Stimulated activated effector memory CD8-positive, alpha-beta T cell treated with anti-CD3 and anti-CD28 coated beads, Interleukin-12 subunit alpha, Interleukin-12 subunit beta, amount 100 ng/mL, for 72 hours (primary cell): ENCODE measurements at regions not wholly inside any gene's neighbourhood (a gene's known extent, or its start where the extent isn't known, plus 50 kb on each side); places are given as distances from the start of the nearest gene placed in this dataset.
"Not testable (repeated sequence)": the region's sequence is repeated elsewhere in the genome, so short reads cannot be mapped to it uniquely, and the experiment has no call there.

ENCODE experiments used
- ATAC-seq: fragments of 150-1000 bp; cut with Tn5 transposase; 2 replicates; pipeline ENCODE4 v1.10.0; 2021
- DNase-seq, 2 donors: peaks; one replicate each; pipeline ENCODE4 v3.0.0; 2021 to 2022; ENCODE audit warnings: low spot score in 2 of 2
- H3K27ac Mint-ChIP-seq: one replicate; pipeline ENCODE4 v1.8.0; 2022; ENCODE audit warnings: mild to moderate bottlenecking, mixed read lengths
- H3K36me3 Mint-ChIP-seq: one replicate; pipeline ENCODE4 v1.8.0; 2022; ENCODE audit warnings: mild to moderate bottlenecking, mixed read lengths
- H3K4me1 Mint-ChIP-seq: one replicate; pipeline ENCODE4 v1.8.0; 2022; ENCODE audit warnings: mixed read lengths
- H3K4me3 Mint-ChIP-seq: one replicate; pipeline ENCODE4 v1.8.0; 2022; ENCODE audit warnings: mild to moderate bottlenecking, mixed read lengths
- H3K9me3 Mint-ChIP-seq: one replicate; pipeline ENCODE4 v1.8.0; 2022; ENCODE audit warnings: mixed read lengths

- not testable (repeated sequence) for ATAC-seq, H3K36me3 Mint-ChIP-seq, H3K4me3 Mint-ChIP-seq, H3K27ac Mint-ChIP-seq, H3K4me1 Mint-ChIP-seq, DNase-seq
- peaks cover 17% of the 10 kb centered on the region for H3K9me3 Mint-ChIP-seq
Measured at GRCh38 chr18:72958195-72958594, 90.4 kb upstream of the NETO1 start.

- ATAC-seq, result no peak
- H3K4me1 Mint-ChIP-seq, result no peaks in the 10 kb centered on the region
- H3K27ac Mint-ChIP-seq, result no peak overlapping the region
- no peak overlapping the region for H3K4me3 Mint-ChIP-seq
- no peaks in the 10 kb centered on the region for H3K36me3 Mint-ChIP-seq
- no peak for DNase-seq
- peaks cover 9% of the 10 kb centered on the region for H3K9me3 Mint-ChIP-seq
Measured at GRCh38 chr18:72948439-72948838, 80.7 kb upstream of the NETO1 start.

GRCh38 chr18:72942766-72943165 is 75.0 kb upstream of the NETO1 start:
- Mint-ChIP-seq H3K9me3 (peaks cover 11% of the 10 kb centered on the region), H3K36me3 (no peaks in the 10 kb centered on the region), H3K4me3 (no peak overlapping the region), H3K27ac (no peak overlapping the region), H3K4me1 (no peaks in the 10 kb centered on the region)
- ATAC-seq (no peak), DNase-seq (no peak)

- no peak overlapping the region for H3K27ac Mint-ChIP-seq
- no peak overlapping the region for H3K4me3 Mint-ChIP-seq
- DNase-seq (no peak), ATAC-seq (no peak)
- H3K9me3 Mint-ChIP-seq, result peaks cover 11% of the 10 kb centered on the region
- no peaks in the 10 kb centered on the region for H3K4me1 Mint-ChIP-seq
- H3K36me3 Mint-ChIP-seq, result no peaks in the 10 kb centered on the region
Measured at GRCh38 chr18:72940986-72941385, 73.2 kb upstream of the NETO1 start.

GRCh38 chr18:72940509-72940908 is 72.7 kb upstream of the NETO1 start:
- no peak for DNase-seq
- Mint-ChIP-seq H3K4me1 (no peaks in the 10 kb centered on the region), H3K27ac (no peak overlapping the region), H3K36me3 (no peaks in the 10 kb centered on the region), H3K9me3 (peaks cover 11% of the 10 kb centered on the region), H3K4me3 (no peak overlapping the region)
- no peak for ATAC-seq

GRCh38 chr18:72935744-72936143 is 68.0 kb upstream of the NETO1 start:
- Mint-ChIP-seq H3K9me3 (peaks cover 5% of the 10 kb centered on the region), H3K27ac (no peak overlapping the region), H3K36me3 (no peaks in the 10 kb centered on the region), H3K4me3 (no peak overlapping the region), H3K4me1 (no peaks in the 10 kb centered on the region)
- ATAC-seq (no peak), DNase-seq (no peak)

- Mint-ChIP-seq H3K9me3 (peaks cover 39% of the 10 kb centered on the region), H3K36me3 (no peaks in the 10 kb centered on the region), H3K4me1 (no peaks in the 10 kb centered on the region), H3K27ac (no peak overlapping the region), H3K4me3 (no peak overlapping the region)
- DNase-seq (no peak), ATAC-seq (no peak)
Measured at GRCh38 chr18:72922895-72923294, 55.1 kb upstream of the NETO1 start.
